Activated naive CD4-positive, alpha-beta T cell treated with Interleukin-2 at 50 U/mL for 16 hours (primary cell): ENCODE measurements at regions not wholly inside any gene's neighbourhood (a gene's known extent, or its start where the extent isn't known, plus 50 kb on each side); places are given as distances from the start of the nearest gene placed in this dataset.
"Not testable (repeated sequence)": the region's sequence is repeated elsewhere in the genome, so short reads cannot be mapped to it uniquely, and the experiment has no call there.

Experiments used
- DNase-seq: peaks from one replicate; pipeline ENCODE4 v3.0.0-alpha.2; 2020

DNA sequence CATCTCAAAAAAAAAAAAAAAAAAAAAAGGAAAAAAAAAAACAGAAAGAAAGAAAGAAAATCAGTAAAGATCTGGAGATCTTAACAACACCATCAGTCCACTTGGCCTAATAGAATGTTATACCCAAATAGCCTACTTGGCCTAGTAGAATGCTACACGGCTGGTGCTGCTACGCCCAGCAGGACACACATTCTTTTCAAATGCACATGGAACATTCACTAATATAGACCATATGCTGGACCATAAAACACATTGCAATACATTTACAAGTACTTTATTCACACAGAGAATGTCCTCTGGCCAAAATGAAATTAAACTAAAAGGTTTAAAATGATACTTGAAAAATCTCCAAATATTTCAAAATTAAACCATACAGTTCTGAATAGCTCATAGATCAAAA lies 80.0 kb upstream of the TNFAIP3 start:
- no peak for DNase-seq

- DNase-seq = no peak
These were observed 78.8 kb upstream of the TNFAIP3 start for GRCh38 chr6:137788248-137788647.

DNA sequence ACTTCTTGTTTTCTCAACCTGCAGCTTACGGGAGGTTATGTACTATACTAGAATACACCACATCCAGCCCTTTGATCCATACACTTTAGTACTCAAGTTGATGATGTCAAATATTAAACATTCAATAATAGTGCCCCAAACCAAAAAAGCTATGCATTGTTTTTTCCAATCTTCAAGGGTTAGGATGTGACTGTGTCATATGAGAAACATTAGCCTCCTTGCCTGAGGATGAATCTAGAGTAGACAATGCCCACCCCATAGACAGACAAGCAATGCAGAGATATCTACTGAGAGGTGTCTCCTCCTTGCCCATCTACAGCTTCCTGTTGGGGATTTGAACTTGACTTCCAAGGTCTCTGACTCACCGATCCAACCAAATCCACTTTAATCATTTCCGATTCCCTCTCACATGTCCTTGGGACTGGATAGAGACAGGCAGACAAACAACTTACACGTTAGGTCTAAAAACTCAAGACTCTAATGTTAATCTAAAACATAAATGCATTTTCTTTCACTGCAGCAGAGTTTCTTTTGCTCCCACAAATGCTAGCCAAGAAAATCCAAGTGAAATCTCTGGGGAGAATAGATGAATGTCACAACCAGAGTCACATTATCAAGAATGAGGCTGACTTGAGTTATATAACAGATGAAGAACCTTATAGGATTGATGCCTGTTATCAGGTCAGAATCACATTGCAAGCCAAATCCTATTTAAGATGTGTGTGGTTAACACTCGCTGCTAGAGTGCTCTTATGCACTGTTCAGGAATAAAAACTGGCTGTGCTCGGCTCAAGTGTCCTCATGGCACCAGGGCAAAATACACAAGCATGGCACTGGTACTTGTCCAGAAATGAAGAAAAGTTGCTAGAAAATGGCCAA lies 75.5 kb upstream of the TNFAIP3 start:
- no peak for DNase-seq

DNA sequence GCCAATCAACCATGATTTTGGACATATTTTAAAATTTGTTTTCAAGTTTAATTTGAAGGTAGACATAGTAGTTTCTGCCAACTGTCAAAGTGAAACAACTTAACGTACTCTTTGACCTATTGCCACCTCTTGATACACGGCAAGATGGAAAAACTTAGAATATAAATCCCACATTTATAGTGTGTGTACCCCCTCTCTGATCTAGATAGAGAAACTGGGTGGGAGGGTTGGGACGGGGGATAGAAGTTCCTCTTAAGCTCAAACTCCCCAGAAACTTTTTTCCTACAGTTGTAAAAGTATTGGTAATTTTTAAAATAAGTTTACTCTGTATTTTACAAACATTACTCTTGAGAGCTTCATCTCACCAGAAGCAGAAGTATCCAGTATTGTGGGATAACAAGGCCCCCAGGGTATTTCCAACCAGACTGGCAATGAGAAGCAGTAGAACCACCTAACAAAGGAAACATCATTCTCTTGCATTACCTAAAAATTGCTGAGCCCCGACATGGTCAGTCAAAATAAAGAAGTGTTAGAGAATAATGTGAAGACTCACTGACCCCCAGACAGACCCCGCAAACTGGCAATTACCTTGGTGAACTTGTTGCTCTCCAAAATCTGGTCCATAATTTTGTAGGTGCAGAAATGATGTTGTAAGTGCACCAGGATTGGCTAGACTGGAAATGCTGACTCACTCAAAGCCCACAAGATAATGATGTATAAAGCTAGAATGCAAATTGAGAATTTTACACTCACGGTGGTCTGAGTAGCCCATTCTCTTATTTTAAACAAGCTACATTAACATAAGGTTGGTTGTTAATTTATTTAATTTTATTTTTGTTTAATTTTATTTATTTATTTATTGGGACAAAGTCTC lies 74.7 kb upstream of the TNFAIP3 start:
- no peak for DNase-seq

DNA sequence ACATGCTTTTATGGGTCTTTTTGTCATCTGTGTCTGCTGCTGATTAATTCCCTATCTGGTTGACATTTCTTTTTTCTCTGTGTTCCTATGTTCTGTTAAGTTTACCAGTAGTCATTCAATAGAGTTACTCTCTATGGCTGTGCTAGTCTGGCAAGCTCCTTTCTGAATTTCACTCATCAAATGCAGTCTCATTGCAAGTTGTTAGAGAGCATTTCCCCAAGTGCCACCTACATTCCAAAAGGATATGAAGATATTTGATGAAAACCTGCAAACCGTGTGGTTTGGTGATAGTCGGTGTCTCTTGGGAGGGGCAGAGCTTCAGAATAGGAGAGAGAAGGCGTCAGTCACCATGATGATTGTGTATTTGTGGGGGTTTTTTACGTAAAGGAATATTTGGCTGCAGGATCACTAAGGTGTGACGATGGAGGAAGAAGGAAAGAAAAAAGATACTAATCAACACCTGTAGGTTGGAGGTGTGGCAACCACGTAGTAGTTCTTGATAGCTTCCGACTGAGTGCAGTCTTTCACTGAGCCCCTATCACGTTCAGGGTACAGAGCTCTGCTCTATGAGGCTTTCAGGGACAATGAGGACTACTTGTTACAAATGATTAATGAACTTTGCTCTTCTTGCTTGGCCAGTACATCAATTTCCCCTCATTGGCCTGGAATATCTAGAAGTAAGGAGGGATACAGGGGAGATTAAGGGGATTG lies 73.1 kb upstream of the TNFAIP3 start:
- DNase-seq = no peak

DNA sequence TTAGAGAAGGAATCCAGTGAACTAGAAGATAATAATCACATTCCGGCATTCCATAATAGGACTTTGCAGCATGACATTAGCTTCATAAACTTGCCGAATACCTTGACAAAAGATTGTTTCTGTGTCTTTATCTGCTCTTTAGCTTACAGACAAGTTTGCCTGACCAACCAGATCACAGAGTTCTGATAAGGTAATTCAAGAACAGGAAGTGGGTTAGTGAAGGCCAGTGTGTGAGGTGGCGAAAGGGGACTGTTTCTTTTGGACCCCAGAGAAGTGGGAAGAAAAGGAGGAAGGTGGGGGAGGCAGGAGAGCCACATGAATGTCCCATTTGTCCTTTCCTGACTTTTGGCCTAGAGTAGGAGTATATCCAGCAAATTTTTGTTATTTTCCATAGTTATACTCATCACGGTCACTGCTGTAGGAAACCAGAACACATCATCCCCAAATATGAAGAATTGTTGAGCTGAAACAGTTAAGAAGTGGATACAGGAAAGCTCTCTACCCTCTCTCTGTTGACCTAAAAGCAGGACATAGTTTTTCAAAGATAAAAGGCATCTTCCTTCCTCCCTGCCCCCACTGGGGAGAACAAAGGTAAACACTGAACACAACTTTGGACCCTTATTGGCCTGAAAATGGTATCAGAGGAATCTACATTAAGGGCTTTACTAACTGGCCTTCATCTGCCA lies 72.4 kb upstream of the TNFAIP3 start:
- DNase-seq = no peak

DNA sequence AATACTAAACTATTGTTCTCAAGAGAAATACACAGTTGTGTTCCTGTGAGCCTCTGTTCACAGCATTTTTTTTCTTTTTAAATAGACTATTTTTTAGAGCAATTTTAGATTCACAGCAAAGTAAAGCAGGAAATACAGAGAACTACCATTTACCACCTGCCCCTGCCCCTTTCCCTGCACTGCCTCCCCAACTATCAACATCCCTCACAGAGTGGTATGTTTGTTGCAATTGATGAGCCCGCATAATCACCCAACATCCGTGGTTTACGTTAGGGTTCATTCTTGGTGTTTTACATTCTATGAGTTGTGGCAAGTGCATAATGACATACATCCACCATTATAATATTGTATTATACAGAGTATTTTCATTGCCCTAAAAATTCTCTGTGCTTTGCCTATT lies 71.6 kb upstream of the TNFAIP3 start:
- no peak for DNase-seq

GRCh38 chr6:137798261-137798660 lies 68.8 kb upstream of the TNFAIP3 start:
- DNase-seq = no peak

DNA sequence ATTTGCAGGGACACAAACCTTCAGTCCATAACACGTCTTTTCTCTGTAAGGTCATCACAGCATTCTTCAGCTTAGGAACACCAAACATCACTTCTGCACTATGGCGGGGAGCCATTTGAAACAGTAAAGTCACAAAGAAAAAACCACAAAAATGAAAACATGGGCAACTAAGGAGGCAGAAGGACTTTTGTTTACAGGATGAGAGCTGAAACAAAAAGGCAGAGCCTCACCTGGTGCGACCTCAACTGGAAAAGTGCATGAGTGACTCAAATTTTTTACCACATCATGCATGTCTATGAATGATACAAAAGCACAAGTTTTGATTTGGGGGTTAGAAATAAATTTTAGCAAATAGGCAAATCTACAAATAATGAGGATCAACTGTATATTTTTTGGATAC lies 68.2 kb upstream of the TNFAIP3 start:
- no peak for DNase-seq

DNA sequence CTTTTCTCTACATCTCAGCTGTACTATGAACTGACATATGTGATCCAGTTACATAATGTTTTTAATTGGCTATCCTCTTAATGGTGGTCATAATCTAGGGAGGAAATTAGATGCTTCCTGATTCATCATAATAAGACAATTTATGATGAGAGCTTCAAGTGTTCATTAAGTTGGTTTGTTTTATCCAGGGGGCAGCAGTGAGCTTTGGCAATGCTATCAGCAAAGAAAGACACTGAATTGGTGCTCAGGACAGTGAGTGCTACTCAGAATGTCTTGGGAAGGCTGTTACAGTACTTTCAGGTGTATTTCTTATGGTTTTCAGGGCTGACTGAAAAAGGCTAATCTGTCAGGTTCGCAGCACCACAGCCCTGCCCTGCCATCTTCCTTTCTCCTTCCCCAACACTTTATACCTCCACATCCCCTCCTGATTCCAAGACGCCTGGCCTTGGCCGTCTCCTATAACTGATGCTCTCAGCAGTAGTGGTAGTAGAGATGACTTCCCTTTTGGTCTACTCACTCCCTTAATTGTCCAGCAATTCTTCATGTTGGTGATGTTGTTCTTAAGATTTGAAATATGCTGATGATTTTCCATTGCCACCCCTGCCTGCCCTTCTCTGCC lies 67.0 kb upstream of the TNFAIP3 start:
- DNase-seq = peak; percentile 52

DNA sequence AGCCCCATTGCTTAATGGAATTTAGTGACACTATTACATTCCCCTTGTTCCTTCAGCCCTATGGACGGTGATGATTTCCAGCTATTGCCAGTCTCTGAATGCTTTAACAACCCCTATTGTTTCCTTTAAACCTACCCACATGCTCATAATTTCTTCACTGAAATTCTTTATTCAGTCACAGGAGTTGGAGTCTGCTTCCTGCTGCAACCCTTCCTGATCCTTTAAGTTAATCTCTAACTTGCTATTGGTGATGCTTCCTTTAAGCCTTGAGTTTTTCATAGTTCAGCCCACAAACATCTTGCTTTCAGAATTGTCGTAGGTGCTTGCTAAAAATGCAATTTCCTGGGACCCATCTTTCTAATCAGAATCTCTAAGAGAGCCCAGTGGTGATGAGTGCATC lies 66.3 kb upstream of the TNFAIP3 start:
- DNase-seq = no peak

DNA sequence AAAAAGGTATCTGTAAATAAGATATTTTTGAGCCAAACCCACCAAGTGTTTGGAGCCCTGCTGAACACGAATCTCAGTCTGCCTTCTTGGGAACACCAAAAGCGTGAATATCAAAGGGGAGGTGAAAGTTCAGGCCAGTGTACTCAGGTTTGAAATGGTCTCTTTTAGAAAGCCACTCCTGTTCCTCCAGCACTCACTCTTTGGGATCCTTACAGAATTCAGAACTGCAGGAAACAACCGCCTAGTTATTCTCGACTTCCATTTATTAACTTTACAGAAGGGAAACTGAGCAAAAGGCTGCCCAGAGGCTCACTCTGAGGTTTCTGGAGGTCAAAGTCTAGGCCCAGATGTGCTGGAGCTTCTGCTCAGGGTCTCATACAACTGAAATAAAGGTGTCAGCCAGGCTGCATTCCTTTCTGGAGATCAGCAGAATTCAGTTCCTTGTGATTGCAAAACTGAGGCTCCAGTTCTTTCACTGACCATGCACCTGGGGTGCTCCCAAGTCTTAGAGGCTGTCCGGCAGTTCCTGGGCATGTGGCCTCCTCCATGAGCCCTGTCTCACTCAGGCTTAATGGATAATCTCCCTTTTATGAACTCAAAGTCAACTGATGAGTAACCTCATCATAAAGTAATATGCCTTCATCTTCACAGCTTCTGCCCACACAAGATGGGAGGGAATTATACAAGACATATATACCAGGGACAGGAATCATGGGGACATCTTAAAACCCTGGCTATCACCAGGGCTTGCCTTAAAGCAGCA lies 65.5 kb upstream of the TNFAIP3 start:
- no peak for DNase-seq

DNA sequence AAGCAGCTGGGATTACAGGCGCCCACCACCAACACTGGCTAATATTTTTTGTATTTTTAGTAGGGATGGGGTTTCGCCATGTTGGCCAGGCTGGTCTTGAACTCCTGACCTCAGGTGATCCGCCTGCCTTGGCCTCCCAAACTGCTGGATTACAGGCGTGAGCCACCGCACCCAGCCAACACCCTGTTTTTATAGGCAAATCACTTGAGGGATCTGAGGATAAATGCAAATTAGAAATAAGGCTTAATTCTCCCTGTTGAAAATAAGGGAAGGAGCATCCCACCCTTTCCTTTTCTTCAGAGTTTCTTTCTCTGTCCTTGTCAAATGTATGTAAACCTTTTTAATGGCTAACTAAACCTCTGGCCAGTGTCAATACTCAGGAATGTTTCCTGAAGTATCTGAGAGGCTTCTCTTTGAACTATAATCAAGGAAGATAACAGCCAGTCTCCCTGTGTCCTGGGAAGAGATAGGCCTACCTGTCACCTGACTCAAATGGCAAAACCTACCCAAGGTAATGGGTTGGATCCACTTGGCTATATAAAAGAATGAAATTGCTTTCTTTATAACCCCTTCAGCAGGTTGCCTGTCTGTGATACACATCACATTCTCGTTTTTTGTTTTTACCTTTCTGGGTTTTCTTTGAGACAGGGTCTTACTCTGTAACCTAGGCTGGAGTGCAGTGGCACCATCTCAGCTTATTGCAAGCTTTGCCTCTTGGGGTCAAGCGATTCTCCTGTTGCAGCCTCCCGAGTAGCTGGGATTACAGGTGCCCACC lies 64.5 kb upstream of the TNFAIP3 start:
- no peak for DNase-seq

- no peak for DNase-seq
These were observed 62.4 kb upstream of the TNFAIP3 start for GRCh38 chr6:137804637-137805036.

DNA sequence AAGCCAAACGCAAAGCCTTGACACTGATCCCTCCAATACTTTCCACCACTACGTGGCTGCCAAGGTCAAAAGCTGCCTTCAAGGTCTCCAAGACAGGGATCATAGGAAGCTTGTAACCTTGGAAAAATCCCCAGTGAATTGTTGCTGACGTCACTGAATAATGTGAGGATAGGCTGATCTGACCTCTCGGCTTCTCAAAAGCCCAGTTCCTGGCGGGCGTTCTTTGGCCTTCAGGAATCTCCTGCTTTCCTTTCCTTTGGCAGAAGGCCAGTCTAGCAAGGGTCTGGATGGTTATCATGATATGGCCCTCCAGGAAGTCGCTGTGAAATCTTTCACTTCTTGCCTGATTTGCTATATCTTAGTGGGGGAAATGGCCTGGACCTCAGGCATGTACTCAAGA lies 61.4 kb upstream of the TNFAIP3 start:
- DNase-seq = no peak

GRCh38 chr6:137806914-137807682 lies 60.0 kb upstream of the TNFAIP3 start:
- no peak for DNase-seq

DNA sequence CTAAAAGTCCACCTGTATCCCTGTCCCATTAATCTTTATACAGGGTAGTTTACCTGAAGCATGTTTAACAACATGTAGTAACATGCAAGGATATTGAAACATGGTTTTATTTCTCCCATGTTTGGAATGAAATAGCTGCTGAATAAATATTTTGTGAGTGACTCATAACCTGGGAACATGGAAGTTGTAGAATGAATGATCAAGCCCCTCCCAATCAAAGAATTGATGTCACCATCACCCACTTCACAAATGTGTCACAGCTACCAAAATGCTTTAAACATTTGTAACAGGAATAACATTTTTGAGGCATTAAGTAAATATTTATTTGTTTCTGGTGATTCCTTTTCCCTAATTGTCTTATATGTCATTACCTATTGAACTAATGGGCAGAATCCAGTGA lies 58.9 kb upstream of the TNFAIP3 start:
- DNase-seq = no peak

DNA sequence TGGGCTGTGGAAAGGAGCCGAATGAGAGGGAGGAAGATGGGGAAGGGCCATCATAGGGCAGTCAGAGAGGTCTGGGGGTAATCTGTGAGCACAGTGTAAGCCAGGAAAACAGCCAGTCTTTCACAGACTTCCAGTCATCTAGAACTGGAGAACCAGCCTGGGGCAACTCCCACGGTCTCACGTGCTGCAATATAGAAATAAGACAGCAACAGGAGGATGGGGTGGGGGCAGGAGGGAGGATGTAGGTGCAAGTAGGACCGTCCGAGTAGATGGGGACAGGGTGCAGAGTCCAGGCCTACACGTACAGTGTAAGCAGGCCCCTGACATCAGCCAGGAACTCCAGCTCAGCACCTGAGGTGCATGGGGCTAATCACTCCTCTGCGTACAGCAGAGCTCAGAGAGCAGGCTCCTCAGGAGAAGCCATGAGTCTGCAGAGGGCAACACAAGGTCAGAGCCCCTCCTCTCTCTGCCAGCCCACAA lies 58.2 kb upstream of the TNFAIP3 start:
- no peak for DNase-seq

- not testable (repeated sequence) for DNase-seq
These were observed 57.0 kb upstream of the TNFAIP3 start for GRCh38 chr6:137809895-137810553.
